Activated naive CD4-positive, alpha-beta T cell treated with Interleukin-2 at 50 U/mL for 16 hours (primary cell): ENCODE measurements at regions not wholly inside any gene's neighbourhood (a gene's known extent, or its start where the extent isn't known, plus 50 kb on each side); places are given as distances from the start of the nearest gene placed in this dataset.
"Not testable (repeated sequence)": the region's sequence is repeated elsewhere in the genome, so short reads cannot be mapped to it uniquely, and the experiment has no call there.

Experiments
- DNase-seq: peaks from one replicate; pipeline ENCODE4 v3.0.0-alpha.2; 2020

DNA sequence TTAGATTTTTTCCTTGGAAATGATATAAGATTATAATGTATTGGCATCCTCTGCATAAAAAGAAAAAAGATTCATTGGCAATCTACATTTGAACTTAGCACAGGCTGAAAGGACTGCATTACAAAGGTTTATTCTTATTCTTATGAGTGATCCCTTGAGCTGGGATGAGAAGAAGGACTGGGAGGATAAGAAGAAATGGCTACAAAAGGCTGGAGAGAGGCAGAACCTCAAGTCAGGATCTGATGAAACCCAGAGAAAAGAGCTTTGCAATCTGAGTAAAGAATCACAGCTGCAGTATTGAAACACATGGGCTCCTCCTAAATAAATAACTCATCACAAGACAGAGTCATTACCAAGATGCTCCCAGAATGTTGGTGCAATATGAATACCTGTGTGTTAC, 1635.4 kb upstream of the FLRT2 start:
- DNase-seq = no peak

DNA sequence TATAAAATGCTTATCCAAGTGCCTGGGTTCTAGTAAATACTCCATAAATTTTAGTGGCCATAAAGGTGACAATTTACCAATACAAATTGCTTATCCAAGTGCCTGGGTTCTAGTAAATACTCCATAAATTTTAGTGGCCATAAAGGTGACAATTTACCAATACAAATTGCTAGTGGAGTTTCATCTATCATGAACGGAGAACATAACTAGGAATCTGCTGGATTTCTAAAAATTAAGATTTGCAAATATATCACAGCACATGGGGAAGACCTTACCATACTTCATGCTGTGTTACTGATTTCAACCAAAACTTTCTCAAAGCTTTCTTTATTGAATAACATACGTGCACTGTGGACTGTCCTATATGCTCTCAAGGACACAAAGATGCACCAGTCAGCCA, 1631.4 kb upstream of the FLRT2 start:
- DNase-seq = not testable (repeated sequence)

DNA sequence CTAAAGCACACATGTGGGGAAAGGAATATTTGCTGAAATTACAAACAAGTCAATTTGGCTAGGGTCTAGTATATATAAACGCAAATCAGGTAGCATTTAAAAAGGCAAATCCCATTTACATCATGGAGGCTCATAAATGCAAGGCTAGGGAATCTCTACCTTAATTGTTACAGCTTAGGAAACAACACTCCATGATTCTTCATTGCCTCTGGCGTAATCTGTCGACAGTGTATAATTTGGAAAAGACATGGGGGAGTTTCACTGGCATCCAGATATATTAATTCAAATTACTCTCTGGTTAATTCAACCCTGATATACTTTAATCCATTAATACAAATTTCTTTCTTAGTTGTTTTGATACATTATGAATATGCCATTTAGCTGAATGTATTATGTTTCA, 1630.2 kb upstream of the FLRT2 start:
- no peak for DNase-seq

DNA sequence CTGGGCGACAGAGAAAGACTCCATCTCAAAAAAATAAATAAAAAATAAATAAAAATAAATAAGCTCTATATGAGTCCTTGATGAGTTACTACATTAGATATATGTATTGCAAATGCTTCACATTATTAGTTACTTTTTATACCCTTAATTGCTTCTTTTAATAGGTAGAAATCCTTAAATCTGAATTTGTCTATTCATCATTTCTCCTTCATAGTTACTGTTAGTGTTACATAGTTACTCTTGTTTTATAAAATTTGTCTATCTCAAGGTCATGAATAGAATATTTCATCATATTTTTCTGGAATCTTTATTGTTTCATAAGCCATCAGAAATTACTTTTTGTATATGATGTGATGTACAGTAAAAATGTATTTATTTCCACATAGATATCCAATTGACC, 1624.8 kb upstream of the FLRT2 start:
- no peak for DNase-seq

DNA sequence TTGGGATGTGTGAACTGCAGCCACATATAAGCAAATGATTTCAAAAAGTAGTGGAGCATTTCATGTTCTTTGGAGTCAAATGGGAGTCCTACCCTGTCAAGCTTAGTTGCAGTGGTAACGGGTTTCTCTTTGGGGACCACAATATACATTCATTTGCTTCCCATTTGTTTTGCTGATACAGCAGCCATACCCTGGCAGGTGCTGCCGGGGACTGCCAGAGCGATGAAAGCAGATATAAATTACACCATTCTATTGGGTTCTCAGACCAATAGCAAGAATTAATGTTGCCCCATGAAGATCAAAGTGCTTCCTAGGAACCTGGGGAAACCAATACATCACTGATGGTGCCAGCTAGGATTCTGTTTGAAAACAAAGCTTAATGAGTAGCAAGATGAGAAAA, 1621.5 kb upstream of the FLRT2 start:
- no peak for DNase-seq

DNA sequence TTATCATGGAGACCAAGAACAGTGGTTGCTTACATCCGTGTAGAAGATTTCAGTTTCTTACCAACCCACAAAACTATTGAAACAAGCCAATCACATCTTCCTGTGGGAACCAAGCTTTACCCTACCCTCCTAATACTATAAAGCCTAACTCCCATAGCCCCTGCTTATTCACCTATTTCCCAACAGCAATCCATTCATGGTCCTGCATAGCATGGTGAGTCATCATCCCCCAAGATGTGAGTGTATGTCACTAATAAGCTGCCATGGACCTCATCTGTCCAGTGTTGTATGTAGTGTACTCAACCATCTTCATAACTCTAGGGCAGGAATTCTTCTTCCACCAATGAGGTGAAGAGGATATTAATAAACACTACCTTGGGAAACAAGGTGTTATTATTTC, 1620.4 kb upstream of the FLRT2 start:
- DNase-seq = no peak

DNA sequence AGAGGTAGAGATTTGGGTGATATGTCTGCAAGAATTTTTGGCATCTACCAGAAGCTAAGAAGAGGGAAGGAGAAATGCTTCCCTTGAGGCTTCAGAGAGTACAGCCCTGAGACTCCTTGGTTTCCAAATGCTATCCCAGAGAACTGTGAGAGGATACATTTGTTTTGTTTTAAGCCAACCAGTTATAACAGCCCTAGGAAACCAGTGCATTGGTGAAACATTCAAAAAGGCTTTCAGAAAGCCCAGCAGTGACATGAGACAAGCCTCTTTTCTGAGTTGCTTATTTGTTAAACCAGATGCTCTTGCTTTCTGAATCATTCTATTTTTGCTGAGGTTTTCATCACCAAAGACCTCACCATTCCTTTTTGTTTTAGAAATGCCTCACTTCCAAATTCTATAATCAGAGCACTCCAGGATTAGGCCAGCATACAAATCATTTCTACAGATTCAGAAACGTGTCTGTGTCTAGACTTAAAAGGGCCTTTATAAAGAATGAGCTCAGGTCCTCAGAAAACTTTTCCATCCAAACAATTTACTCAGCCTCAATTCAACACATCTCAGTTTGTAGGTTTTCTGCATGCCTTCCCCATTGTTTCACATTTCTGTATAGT, 1617.8 kb upstream of the FLRT2 start:
- DNase-seq = no peak

DNA sequence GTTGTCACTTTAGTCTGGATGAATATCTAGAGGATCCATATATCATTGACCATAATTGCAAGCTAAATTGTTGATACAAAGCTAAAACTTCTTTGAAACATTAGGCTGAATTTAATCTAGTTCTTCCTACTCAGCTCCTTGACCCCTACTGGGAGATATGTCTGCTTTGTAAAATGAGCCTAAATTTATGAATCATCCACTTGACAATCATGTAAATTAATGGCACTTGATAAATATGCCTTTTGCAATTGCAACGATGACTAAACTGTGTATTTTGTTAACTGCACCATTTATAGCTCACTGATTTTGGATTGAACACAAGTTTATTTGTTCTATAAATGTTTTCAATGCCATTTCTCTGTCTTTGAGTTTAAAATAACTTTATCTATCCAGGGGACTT, 1616.5 kb upstream of the FLRT2 start:
- no peak for DNase-seq

DNA sequence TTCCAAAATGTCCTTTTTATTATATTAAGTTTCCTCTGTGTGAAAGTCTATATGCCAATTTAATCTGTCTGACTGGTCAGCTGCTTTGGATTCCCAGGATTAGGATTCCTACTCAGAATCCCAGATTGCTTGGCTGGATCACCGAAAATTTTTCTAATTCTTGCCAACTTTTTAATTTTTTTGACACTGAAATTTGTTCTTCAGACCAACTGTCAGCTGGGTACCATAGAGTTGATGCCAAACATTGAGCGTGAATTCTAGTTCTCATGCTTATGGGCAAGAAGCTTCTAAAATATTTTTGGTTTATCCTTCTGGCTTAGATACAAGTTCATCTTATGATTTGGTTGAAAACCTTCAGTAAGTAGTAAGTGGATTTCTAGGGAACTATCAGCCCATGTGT, 1611.4 kb upstream of the FLRT2 start:
- DNase-seq = no peak

DNA sequence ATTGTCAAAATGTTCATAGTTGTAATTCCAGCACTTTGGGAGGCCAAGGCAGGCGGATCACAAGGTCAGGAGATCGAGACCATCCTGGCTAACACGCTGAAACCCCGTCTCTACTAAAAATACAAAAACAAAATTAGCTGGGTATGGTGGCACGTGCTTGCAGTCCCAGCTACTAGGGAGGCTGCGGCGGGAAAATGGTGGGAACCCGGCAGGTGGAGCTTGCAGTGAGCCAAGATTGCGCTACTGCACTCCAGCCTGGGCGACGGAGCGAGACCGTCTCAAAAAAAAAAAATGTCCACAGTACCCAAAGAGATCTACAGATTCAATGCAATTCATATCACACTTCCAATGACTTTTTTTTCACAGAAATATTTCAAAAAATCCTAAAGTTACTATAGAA, 1610.3 kb upstream of the FLRT2 start:
- DNase-seq = not testable (repeated sequence)

DNA sequence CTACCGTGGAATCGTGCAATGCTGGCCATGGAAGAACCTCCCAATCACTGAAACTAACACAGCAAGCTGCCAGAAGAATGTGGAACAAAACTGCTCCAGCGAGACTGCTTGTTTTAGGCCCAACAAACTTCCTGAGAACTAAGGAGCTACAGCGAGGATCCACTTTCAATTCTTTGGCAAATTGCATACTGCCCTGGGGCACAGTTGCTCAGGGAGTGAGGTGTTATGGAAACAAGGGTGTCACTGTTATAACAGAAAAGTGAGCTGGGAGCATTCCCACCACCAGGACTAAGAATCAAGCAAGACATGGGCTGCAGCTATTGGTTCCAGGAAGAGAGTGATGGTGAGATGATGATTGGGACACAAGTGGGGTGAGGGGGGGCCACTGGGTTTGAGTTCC, 1606.1 kb upstream of the FLRT2 start:
- DNase-seq = no peak

DNA sequence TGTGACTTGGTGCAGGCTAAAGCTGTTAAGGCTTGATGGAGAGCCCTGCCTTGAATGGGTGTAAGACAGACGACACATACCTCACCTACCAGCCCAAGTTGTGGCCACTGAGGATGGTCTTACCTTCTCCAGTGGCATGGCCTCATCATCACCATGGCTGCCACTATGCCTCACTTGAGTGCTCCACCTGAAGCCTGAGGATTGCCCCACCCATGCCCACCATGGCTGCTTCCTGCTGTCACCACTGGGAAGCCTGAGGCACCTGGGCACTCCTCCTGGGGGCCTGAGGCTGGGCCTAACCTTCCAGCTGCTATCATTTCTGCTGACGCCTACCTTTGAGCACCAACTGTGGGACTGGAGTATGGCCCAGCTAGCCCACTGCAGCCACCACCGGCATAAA, 1605.7 kb upstream of the FLRT2 start:
- no peak for DNase-seq

DNA sequence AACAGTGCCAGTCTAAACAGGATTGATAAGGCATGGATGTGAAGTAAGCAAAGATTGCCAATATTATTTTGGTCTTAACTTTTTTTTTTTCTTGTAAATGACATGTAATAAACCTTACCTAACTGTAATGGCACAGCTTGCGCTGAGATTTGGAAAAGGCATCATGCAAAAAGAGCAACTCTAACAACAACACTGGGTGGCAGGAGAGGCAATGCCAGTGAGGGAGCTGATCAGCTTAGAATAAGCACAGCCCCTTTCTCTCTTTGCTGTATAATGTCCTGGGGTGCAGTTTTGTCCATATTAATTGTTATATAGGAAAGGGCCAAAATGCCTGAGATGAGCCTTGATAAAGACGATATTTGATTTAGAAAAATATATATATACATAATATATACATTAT, 1589.7 kb upstream of the FLRT2 start:
- DNase-seq = no peak

DNA sequence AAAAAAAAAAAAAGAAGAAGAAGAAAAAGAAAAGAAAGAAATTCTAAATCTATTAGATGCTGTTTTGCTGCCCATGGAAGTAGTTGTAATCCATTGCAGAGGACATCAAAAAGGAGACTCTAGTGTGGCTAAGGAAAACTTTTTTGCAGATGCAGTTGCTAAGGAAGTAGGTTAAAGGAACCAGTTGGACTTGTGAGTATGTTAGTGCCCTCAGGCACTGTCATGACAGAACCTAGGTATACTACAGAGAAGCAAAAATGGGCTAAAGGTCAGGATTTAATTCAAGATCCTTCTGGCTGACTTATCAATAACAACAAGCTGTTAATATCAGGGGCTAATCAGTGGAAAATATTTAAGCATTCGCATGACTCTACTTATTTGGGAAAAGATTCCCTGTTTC, 1571.6 kb upstream of the FLRT2 start:
- DNase-seq = no peak

DNA sequence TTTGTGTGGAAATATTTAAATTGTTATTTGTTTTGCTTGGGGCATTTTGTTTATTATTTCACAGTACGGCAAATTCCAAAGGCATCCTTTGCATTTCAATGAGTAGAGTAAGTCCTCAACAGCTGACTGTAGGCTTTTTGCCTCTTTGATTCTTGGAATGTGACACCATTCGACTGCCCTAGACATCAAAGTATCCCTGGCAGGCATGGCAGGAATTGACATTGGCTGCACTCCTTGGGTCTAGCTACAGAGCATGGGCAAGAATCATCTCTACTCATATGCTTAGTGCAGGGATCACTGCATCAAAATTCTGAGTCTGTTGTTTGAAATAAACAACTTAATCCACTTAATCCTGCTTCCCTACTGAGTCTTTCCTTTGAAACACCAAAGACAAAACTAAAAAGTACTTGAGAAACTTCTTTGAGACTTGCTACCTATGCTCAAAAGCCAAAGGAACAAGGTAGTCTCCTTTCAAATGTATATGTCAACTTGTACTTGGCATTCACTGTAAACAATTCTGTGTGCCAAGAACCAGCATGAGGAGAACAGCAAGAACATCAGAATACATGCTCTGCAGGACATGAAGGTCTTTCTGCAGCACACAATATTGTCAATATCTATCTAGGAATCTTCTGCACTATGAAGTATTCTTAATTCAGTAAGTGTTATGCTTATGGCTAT, 1569.0 kb upstream of the FLRT2 start:
- DNase-seq = no peak

DNA sequence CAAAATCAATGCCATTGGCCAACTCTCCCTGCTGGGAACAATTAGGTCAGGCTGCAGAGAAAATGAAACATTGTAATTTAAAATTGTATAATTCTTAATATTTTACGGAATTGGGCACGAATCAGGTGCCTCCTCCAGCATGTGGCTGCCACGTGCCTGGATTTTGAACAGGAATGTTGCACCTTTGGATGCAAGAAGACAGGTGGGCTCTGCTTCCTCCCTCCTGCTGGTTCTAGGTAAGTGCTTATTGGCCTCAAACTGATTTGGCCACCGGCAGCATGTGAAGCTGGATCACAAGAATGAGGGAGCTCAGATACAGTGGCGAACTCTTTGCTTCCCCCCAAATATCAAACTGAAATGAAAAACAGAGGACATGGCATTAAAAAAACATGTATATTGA, 1559.9 kb upstream of the FLRT2 start:
- no peak for DNase-seq

DNA sequence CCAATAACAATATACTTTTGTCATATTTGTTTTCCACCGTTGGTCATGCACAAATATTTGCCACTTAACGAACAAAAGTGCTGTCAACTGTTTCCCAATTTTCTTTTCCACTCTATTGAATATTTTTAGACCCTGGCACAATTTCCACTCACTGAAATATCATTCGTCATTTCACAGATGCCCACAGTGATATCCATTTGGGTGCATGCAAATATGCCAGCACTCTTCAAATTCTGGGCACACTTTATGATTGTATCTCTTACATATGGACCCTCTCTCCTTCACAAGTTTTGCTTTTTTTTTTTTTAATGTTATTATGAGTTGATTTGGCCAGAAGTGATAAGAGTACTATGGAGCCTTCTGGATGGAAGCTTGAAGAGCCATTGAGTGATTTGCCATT, 1557.3 kb upstream of the FLRT2 start:
- DNase-seq = no peak

DNA sequence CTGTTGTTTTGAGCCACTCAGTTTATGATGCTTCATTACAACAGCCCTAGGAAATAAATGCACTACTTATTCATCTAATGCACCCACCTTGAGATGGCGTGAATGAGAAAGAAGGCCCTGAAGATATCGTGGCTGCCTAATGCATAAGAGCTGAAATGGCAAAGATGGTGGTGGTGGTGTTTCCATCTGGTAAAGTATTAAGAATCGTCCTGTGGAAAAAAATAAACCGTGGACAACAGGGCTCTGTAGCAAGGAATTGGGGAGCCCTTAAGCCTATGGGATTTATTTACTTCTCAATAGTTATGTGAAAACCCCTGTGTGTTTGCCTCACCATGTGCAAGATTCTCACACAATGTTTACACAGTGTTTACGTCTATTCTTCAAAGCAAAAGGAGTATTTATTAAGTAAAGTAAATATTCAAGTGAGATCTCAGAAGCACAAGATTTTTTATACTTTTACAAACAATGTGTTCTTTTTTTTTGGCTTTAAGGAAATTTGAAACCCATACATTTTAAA, 1555.2 kb upstream of the FLRT2 start:
- DNase-seq = no peak

DNA sequence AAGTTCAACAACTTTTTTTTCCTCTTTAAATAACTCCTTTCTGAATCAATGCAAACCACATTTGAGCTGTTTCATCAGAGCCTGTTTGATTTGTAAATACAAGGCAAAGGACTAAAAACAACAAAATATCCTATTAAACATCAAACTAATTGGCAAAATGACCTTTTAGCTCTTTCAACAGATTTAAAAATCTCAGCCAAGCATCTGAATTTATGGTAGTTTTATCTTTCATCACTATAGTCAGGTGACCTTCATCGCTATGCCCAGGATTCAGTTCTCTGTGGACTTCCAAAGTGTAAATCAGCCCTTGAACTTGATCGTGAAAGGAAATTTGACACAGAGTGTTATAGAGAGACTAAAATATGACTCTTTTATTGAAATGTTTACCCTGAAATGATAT, 1554.5 kb upstream of the FLRT2 start:
- DNase-seq = no peak

DNA sequence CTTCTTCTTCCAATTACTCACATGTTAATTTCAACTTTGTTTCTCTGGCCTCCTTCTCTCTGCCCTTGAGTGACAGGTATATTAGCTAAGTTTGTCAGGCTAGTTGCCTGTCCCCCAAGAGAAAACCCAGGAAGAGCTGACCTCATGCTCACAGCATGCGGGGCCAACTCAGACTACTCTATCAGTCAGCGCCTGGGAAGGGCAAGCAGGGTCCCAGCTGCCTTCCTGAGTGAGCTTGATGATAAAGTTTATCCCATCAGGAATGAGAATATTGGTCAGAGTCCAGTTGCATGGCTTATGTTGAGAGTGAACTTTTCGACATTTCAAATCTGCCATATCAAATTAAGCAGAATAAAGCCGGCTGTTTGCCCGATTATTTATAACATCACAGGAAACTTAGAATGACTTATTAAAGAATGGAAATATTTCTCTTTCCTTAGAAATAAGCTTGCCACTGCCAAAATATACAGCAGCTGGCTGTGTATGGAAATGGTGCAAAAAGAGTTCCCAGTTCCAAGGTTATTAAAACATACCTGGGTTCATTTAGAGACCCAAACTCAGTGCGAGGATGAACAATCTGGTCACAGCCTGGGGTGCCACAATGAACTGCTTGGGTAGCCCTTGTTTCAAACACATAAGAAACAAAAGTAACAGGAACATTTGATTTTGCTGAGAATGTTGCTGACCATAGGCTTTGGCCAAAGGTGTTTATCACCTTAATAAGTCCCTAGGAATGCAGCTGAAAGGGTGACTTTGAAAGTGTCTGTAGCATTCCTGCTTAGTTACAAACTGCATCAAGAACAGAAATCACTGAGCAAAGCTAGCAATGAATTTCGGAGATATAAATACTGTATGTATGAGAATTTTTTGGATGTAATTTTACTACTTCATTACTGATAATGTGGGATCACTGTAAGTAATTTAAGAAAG, 1553.8 kb upstream of the FLRT2 start:
- DNase-seq = no peak

DNA sequence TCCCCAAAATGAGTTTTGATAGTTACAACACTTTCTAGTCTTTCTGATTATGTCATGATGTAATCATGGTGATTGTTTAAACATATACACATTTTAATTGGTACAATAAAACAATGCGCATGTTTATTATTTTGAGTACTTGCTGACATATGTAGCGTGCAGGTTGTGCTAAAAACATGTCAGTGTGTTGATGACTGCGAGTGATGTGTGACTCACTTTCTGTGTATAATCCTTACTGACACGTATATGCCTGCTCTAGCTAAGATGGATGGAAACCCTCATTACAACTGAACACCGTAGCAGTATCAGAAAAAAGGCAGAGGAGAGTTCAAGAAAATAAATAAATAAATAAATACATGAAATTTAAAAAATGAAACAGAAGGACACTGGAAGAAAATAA, 1552.4 kb upstream of the FLRT2 start:
- DNase-seq = no peak

DNA sequence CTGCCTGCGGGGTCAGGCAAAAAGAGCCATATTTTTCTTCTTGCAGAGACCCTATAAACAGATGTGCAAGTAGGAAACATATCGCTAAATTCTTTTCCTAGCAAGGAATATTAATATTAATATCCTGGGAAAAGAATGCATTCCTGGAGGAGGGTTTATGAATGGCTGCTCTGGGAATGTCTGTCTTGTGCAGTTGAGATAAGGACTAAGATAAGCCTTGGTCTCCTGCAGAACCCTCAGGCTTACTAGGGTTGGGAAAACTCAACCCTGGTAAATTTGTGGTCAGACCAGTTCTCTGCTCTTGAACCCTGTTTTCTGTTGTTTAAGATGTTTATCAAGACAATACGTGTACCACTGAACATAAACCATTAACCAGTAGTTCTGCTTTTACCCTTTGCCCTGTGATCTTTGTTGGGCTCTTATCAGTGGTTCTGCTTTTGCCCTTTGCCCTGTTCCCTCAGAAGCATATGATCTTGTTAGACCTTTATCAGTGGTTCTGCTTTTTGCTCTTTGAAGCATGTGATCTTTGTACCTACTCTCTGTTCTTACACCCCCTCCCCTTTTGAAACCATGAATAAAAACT, 1548.2 kb upstream of the FLRT2 start:
- DNase-seq = not testable (repeated sequence)

DNA sequence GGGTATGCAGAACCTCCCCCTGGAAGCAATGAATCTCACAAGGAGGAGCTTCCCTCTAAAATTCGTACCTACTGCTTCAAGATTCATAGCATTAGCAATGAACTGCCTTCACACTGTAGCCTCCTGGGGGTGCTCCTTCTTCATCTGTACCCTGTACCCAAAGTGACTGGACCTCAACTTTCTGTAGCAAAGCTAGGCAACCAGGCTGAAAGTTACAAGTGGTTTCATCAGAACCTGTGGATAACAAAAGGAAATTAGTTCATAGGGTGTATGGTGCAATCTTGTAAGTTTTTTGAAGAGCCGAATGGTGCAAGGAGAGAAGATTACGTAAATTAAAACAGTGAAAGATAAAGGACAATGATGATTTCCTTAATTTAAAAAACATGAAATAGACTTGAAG, 1541.7 kb upstream of the FLRT2 start:
- DNase-seq = no peak

DNA sequence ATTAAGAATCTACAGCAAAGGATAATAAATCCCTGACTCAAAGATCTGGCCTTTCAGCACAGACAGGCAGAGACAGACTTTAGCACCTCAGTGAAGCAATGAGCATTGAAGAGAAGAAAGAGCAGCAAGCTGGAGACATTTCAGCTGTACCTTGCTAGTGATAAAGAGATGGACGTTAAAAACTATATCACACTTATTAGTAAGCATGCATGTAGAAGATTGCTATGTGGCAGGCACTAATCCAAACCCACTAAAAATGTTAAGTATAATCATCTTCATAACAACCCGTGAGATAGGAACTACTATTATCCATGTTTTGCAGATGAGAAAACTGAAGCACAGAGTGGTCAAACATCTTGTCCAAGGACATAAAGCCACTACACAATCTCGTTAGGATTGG, 1538.3 kb upstream of the FLRT2 start:
- no peak for DNase-seq
